ENCODE measurements at regions not wholly inside any gene's neighbourhood (a gene's known extent, or its start where the extent isn't known, plus 50 kb on each side); places are given as distances from the start of the nearest gene placed in this dataset.

DNA sequence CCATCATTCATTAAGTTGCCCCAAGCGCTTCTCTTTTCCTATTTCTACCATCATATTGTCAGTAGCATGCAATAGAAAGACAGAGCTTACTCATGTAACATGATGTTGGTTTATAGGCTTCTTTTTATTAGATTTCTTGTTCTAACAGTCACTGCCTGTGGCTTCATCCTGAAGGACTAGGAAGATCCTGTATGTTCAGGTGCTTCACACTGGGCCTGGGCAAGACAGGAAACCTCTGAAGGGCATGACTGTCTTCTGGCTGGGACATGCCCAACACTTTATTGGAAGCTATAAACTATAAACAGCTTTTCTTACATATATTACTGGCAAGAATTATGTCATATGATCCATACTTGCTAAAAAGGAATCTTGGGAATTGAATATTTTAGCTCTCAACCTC, 258.4 kb upstream of the AKR1E2 start:
- Histone ChIP-seq H3K4me3 (no peak overlapping the region), H3K27ac (no peak overlapping the region), H3K9me3 (no peaks in the 10 kb centered on the region), H3K36me3 (no peaks in the 10 kb centered on the region), H3K4me1 (no peaks in the 10 kb centered on the region), H3K27me3 (replicated peaks in 1 of 7) (no peaks in the 10 kb centered on the region)
- TF ChIP-seq POLR2AphosphoS5 (IDR thresholded peaks at IDR 0.05) (no peak), POLR2A (IDR thresholded peaks at IDR 0.05) (no peak)
- TF ChIP-seq, protein P1, sequence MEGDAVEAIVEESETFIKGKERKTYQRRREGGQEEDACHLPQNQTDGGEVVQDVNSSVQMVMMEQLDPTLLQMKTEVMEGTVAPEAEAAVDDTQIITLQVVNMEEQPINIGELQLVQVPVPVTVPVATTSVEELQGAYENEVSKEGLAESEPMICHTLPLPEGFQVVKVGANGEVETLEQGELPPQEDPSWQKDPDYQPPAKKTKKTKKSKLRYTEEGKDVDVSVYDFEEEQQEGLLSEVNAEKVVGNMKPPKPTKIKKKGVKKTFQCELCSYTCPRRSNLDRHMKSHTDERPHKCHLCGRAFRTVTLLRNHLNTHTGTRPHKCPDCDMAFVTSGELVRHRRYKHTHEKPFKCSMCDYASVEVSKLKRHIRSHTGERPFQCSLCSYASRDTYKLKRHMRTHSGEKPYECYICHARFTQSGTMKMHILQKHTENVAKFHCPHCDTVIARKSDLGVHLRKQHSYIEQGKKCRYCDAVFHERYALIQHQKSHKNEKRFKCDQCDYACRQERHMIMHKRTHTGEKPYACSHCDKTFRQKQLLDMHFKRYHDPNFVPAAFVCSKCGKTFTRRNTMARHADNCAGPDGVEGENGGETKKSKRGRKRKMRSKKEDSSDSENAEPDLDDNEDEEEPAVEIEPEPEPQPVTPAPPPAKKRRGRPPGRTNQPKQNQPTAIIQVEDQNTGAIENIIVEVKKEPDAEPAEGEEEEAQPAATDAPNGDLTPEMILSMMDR (IDR thresholded peaks at IDR 0.05 in 8 of 11, conservative IDR thresholded peaks at IDR 0.05 in 3 of 11), result no peak
- WGBS, 5 donors, result 82 to 100% (median 96%) methylated on average over 1 of the region's 1 CpG
- DNase-seq, result no peak
- intact Hi-C loops (cut with DNase I; ENCODE audit: low total_unique reads), result no loop called here

DNA sequence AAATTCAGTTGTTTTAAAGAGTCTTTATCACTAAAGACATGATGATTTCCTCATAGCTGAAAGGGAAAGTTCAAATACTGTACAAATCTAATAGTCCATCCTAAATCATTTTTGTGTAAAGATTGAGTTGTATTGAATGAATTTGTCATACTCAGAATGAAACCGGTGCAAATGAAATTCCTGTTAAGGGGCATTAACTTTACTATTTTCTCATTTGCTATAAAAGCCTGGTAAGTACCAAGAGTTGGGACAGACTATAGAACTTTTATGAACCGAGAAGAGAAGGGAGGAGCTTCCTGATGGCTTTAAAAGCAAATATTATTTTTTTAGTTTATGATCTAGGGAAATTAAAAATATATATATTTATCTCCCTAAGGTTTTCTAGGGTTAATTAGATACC, 260.0 kb upstream of the AKR1E2 start:
- H3K27ac ChIP-seq, result no peak overlapping the region
- no peaks in the 10 kb centered on the region for H3K36me3 ChIP-seq
- no peak for DNase-seq
- no peaks in the 10 kb centered on the region for H3K27me3 ChIP-seq (replicated peaks in 1 of 7)
- intact Hi-C loops (cut with DNase I; ENCODE audit: low total_unique reads), result no loop called here
- no peaks in the 10 kb centered on the region for H3K9me3 ChIP-seq
- 73 to 86% (median 75%) methylated on average over 2 of the region's 2 CpGs for WGBS, 5 donors
- no peak for TF ChIP-seq POLR2AphosphoS5 (IDR thresholded peaks at IDR 0.05)
- TF ChIP-seq POLR2A (IDR thresholded peaks at IDR 0.05), result no peak
- TF ChIP-seq, protein P1 (IDR thresholded peaks at IDR 0.05 in 8 of 11, conservative IDR thresholded peaks at IDR 0.05 in 3 of 11), result no peak
- H3K4me1 ChIP-seq, result no peaks in the 10 kb centered on the region
- H3K4me3 ChIP-seq, result no peak overlapping the region

DNA sequence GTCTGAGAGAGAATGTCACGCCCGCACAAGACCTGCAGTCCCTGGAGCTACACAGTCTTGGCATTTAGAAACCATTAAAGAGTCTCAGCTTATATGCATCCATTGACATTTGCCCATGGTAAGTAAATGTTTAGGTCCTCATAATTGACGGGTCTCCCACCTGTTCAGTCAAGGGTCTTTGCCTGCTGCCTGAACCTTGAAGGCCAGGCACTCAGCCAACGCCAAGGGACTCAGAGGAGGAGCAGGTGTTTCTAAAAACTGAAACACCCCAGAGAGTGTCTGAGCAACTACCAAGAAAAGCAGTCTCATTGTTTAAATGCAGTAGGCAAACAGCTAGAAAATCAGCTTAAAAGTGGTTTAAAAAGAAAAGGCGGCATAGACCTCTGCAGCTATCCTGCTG, 264.7 kb upstream of the AKR1E2 start:
- Histone ChIP-seq H3K36me3 (no peaks in the 10 kb centered on the region), H3K4me3 (no peak overlapping the region), H3K9me3 (peaks cover 0 to 9% (median 2%) of the 10 kb centered on the region in 8 donors), H3K4me1 (no peaks in the 10 kb centered on the region), H3K27me3 (replicated peaks in 1 of 7) (no peaks in the 10 kb centered on the region), H3K27ac (no peak overlapping the region)
- DNase-seq, result no peak
- WGBS, 5 donors, result 85 to 96% (median 91%) methylated on average over 5 of the region's 5 CpGs
- intact Hi-C loops (cut with DNase I; ENCODE audit: low total_unique reads), result no loop called here
- TF ChIP-seq POLR2A (IDR thresholded peaks at IDR 0.05), result no peak
- TF ChIP-seq POLR2AphosphoS5 (IDR thresholded peaks at IDR 0.05), result no peak
- TF ChIP-seq, protein P1 (IDR thresholded peaks at IDR 0.05 in 8 of 11, conservative IDR thresholded peaks at IDR 0.05 in 3 of 11), result no peak

DNA sequence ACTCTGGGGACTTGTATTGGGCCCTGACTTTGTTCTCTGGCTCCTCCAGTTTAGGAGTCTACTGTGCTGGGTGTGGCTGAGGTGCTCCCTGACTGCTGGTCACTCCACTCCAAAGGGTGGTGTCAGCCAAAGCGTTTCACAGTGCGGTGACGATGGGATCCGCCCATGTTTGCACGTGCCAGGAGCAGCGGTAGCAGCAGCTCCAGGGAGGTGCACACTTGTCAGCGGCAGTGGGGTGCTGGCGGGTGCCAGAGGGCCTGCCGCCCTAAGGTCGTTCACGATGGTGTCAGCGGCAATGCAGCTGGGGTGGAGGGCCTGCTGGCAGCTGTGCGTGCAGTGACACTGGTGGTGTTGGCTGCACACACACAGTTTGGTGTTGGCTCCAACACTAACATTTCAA, 268.5 kb upstream of the AKR1E2 start:
- H3K27me3 ChIP-seq (replicated peaks in 1 of 7), result no peaks in the 10 kb centered on the region
- no peak for TF ChIP-seq POLR2A (IDR thresholded peaks at IDR 0.05)
- no peak for TF ChIP-seq POLR2AphosphoS5 (IDR thresholded peaks at IDR 0.05)
- TF ChIP-seq, protein P1 (IDR thresholded peaks at IDR 0.05 in 8 of 11, conservative IDR thresholded peaks at IDR 0.05 in 3 of 11), result no peak
- no peaks in the 10 kb centered on the region for H3K4me1 ChIP-seq
- WGBS, 5 donors, result 93 to 97% (median 95%) methylated on average over 13 of the region's 13 CpGs
- no peaks in the 10 kb centered on the region for H3K36me3 ChIP-seq
- no peak for DNase-seq
- H3K4me3 ChIP-seq, result no peak overlapping the region
- H3K27ac ChIP-seq, result no peak overlapping the region
- peaks cover 0 to 9% (median 2%) of the 10 kb centered on the region in 8 donors for H3K9me3 ChIP-seq
- intact Hi-C loops (cut with DNase I; ENCODE audit: low total_unique reads), result no loop called here
